ENCODE measurements at regions not wholly inside any gene's neighbourhood (a gene's known extent, or its start where the extent isn't known, plus 50 kb on each side); places are given as distances from the start of the nearest gene placed in this dataset.

DNA sequence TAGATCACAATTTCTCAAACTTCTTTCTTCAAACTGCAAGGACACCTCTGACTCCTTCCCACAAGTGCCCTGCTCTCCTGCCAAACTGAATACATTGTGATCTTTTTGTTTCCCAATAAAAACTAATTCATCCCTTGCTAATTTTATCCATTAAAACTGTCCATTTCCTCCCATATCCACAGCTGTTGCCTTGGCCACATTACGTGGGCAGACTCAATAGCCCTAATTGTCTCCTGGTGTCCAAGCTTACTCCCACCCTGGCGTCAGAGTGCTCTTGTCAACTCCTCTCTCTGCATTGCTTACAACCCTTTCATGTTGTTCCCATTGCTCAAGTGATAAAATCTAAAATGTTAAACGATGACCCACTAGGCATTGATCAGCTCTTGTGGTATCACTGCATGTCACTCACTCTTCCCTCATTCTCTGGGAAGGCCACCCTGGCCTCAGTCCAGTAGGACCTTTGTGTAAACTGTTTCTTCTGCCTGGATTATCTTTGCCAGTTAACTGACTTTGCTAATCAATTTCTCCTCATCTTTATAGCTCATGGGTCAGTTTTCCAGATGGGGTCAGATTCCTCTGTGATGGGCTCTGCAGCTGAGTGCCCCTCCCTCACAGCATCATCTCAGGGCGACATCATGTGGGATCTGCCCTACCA lies 525.0 kb downstream of the SLC4A3 start:
- no peak for DNase-seq
- Histone ChIP-seq H2BK120ac (ENCODE audit: low read depth, low read length) (no peak overlapping the region), H2AK5ac (ENCODE audit: low read length) (no peak overlapping the region), H3K4me3 (ENCODE audit: low read length) (no peak overlapping the region), H4K5ac (ENCODE audit: low read length) (no peak overlapping the region), H2BK5ac (ENCODE audit: low read length) (no peak overlapping the region), H3K79me1 (ENCODE audit: low read length) (no peaks in the 10 kb centered on the region), H3K23ac (ENCODE audit: low read length) (no peak overlapping the region), H3K27me3 (ENCODE audit: insufficient read depth, low read length, poor library complexity) (no peaks in the 10 kb centered on the region), H3K4ac (ENCODE audit: low read depth, low read length) (no peak overlapping the region), H3K4me2 (ENCODE audit: low read length) (no peak overlapping the region), H3K4me1 (ENCODE audit: control insufficient read depth, low read depth, low read length) (no peaks in the 10 kb centered on the region), H3K18ac (ENCODE audit: low read length) (no peak overlapping the region), H3K56ac (ENCODE audit: low read length) (no peak overlapping the region), H2BK15ac (replicated peaks; ENCODE audit: low read depth) (no peak overlapping the region), H3K79me2 (ENCODE audit: control insufficient read depth, insufficient read depth, low read length) (no peaks in the 10 kb centered on the region), H3K27ac (ENCODE audit: low read depth, low read length) (no peak overlapping the region), H3K36me3 (ENCODE audit: control insufficient read depth, insufficient read depth, low read length) (no peaks in the 10 kb centered on the region), H3K9ac (ENCODE audit: low read length) (no peak overlapping the region), H4K8ac (ENCODE audit: low read depth, low read length) (no peak overlapping the region)
- whole genome bisulfite sequencing (ENCODE audit: extremely low coverage, insufficient coverage, low lambda C conversion rate) = no CpG with 5 or more reads among the region's 4 CpGs

DNA sequence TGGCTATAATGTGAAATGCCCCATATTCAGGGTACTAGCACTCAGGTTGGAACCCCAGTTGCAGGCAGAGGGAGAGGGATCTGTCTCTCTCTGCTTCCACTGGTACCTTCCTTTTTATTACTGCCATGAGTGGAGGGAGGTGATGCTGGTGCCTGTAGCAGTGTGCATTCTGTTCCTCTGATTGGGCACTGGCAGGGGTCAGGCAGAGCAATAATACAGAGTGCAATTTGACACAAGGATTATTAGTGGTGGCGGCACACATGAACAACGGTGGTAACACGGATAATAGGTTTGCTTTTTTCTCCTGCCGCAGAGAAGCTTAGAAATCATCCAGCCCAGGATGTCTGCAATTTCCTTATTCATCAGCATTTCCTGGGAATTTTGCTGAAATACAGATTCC lies 525.7 kb downstream of the SLC4A3 start:
- H3K79me1 ChIP-seq (ENCODE audit: low read length) = no peaks in the 10 kb centered on the region
- no peaks in the 10 kb centered on the region for H3K4me1 ChIP-seq (ENCODE audit: control insufficient read depth, low read depth, low read length)
- no peak overlapping the region for H2AK5ac ChIP-seq (ENCODE audit: low read length)
- H3K27me3 ChIP-seq (ENCODE audit: insufficient read depth, low read length, poor library complexity) = no peaks in the 10 kb centered on the region
- H4K8ac ChIP-seq (ENCODE audit: low read depth, low read length) = no peak overlapping the region
- no peaks in the 10 kb centered on the region for H3K36me3 ChIP-seq (ENCODE audit: control insufficient read depth, insufficient read depth, low read length)
- H3K4me2 ChIP-seq (ENCODE audit: low read length) = no peak overlapping the region
- no peak overlapping the region for H3K4me3 ChIP-seq (ENCODE audit: low read length)
- no peak overlapping the region for H3K56ac ChIP-seq (ENCODE audit: low read length)
- H3K27ac ChIP-seq (ENCODE audit: low read depth, low read length) = no peak overlapping the region
- no peak overlapping the region for H2BK15ac ChIP-seq (replicated peaks; ENCODE audit: low read depth)
- no peak overlapping the region for H3K18ac ChIP-seq (ENCODE audit: low read length)
- H4K5ac ChIP-seq (ENCODE audit: low read length) = no peak overlapping the region
- no peak overlapping the region for H3K9ac ChIP-seq (ENCODE audit: low read length)
- no CpG with 5 or more reads among the region's 4 CpGs for WGBS (ENCODE audit: extremely low coverage, insufficient coverage, low lambda C conversion rate)
- no peak overlapping the region for H3K23ac ChIP-seq (ENCODE audit: low read length)
- H2BK120ac ChIP-seq (ENCODE audit: low read depth, low read length) = no peak overlapping the region
- H3K4ac ChIP-seq (ENCODE audit: low read depth, low read length) = no peak overlapping the region
- DNase-seq = no peak
- no peak overlapping the region for H2BK5ac ChIP-seq (ENCODE audit: low read length)
- H3K79me2 ChIP-seq (ENCODE audit: control insufficient read depth, insufficient read depth, low read length) = no peaks in the 10 kb centered on the region

GRCh38 chr2:220154304-220154703 lies 526.9 kb downstream of the SLC4A3 start:
- H4K8ac ChIP-seq (ENCODE audit: low read depth, low read length) = no peak overlapping the region
- no peaks in the 10 kb centered on the region for H3K79me1 ChIP-seq (ENCODE audit: low read length)
- no peak for DNase-seq
- H4K5ac ChIP-seq (ENCODE audit: low read length) = no peak overlapping the region
- H3K4me2 ChIP-seq (ENCODE audit: low read length) = no peak overlapping the region
- no CpG with 5 or more reads among the region's 1 CpG for WGBS (ENCODE audit: extremely low coverage, insufficient coverage, low lambda C conversion rate)
- no peak overlapping the region for H3K56ac ChIP-seq (ENCODE audit: low read length)
- no peak overlapping the region for H3K18ac ChIP-seq (ENCODE audit: low read length)
- no peak overlapping the region for H3K9ac ChIP-seq (ENCODE audit: low read length)
- no peak overlapping the region for H3K4me3 ChIP-seq (ENCODE audit: low read length)
- H3K79me2 ChIP-seq (ENCODE audit: control insufficient read depth, insufficient read depth, low read length) = no peaks in the 10 kb centered on the region
- H3K27ac ChIP-seq (ENCODE audit: low read depth, low read length) = no peak overlapping the region
- H3K4me1 ChIP-seq (ENCODE audit: control insufficient read depth, low read depth, low read length) = no peaks in the 10 kb centered on the region
- H3K27me3 ChIP-seq (ENCODE audit: insufficient read depth, low read length, poor library complexity) = no peaks in the 10 kb centered on the region
- H3K23ac ChIP-seq (ENCODE audit: low read length) = no peak overlapping the region
- H2AK5ac ChIP-seq (ENCODE audit: low read length) = no peak overlapping the region
- H3K4ac ChIP-seq (ENCODE audit: low read depth, low read length) = no peak overlapping the region
- H2BK15ac ChIP-seq (replicated peaks; ENCODE audit: low read depth) = no peak overlapping the region
- no peaks in the 10 kb centered on the region for H3K36me3 ChIP-seq (ENCODE audit: control insufficient read depth, insufficient read depth, low read length)
- H2BK120ac ChIP-seq (ENCODE audit: low read depth, low read length) = no peak overlapping the region
- no peak overlapping the region for H2BK5ac ChIP-seq (ENCODE audit: low read length)

- Histone ChIP-seq H3K27ac (ENCODE audit: low read depth, low read length) (no peak overlapping the region), H4K8ac (ENCODE audit: low read depth, low read length) (no peak overlapping the region), H3K18ac (ENCODE audit: low read length) (no peak overlapping the region), H3K79me2 (ENCODE audit: control insufficient read depth, insufficient read depth, low read length) (no peaks in the 10 kb centered on the region), H3K79me1 (ENCODE audit: low read length) (no peaks in the 10 kb centered on the region), H3K27me3 (ENCODE audit: insufficient read depth, low read length, poor library complexity) (no peaks in the 10 kb centered on the region), H3K9ac (ENCODE audit: low read length) (no peak overlapping the region), H2BK5ac (ENCODE audit: low read length) (no peak overlapping the region), H4K5ac (ENCODE audit: low read length) (no peak overlapping the region), H2BK15ac (replicated peaks; ENCODE audit: low read depth) (no peak overlapping the region), H3K4me3 (ENCODE audit: low read length) (no peak overlapping the region), H3K23ac (ENCODE audit: low read length) (no peak overlapping the region), H2AK5ac (ENCODE audit: low read length) (no peak overlapping the region), H3K56ac (ENCODE audit: low read length) (no peak overlapping the region), H3K4ac (ENCODE audit: low read depth, low read length) (no peak overlapping the region), H3K4me2 (ENCODE audit: low read length) (no peak overlapping the region), H3K4me1 (ENCODE audit: control insufficient read depth, low read depth, low read length) (no peaks in the 10 kb centered on the region), H3K36me3 (ENCODE audit: control insufficient read depth, insufficient read depth, low read length) (no peaks in the 10 kb centered on the region), H2BK120ac (ENCODE audit: low read depth, low read length) (no peak overlapping the region)
- no CpG with 5 or more reads among the region's 3 CpGs for WGBS (ENCODE audit: extremely low coverage, insufficient coverage, low lambda C conversion rate)
- peak; percentile 54 for DNase-seq
Observed at GRCh38 chr2:220157312-220157711, 529.9 kb downstream of the SLC4A3 start.

- Histone ChIP-seq H3K56ac (ENCODE audit: low read length) (no peak overlapping the region), H3K9ac (ENCODE audit: low read length) (no peak overlapping the region), H4K8ac (ENCODE audit: low read depth, low read length) (no peak overlapping the region), H4K5ac (ENCODE audit: low read length) (no peak overlapping the region), H3K18ac (ENCODE audit: low read length) (no peak overlapping the region), H3K27ac (ENCODE audit: low read depth, low read length) (no peak overlapping the region), H2BK120ac (ENCODE audit: low read depth, low read length) (no peak overlapping the region), H3K4ac (ENCODE audit: low read depth, low read length) (no peak overlapping the region), H3K23ac (ENCODE audit: low read length) (no peak overlapping the region), H3K79me1 (ENCODE audit: low read length) (no peaks in the 10 kb centered on the region), H2BK15ac (replicated peaks; ENCODE audit: low read depth) (no peak overlapping the region), H2BK5ac (ENCODE audit: low read length) (no peak overlapping the region), H2AK5ac (ENCODE audit: low read length) (no peak overlapping the region), H3K4me3 (ENCODE audit: low read length) (no peak overlapping the region), H3K4me2 (ENCODE audit: low read length) (no peak overlapping the region), H3K79me2 (ENCODE audit: control insufficient read depth, insufficient read depth, low read length) (no peaks in the 10 kb centered on the region), H3K4me1 (ENCODE audit: control insufficient read depth, low read depth, low read length) (no peaks in the 10 kb centered on the region), H3K27me3 (ENCODE audit: insufficient read depth, low read length, poor library complexity) (no peaks in the 10 kb centered on the region), H3K36me3 (ENCODE audit: control insufficient read depth, insufficient read depth, low read length) (no peaks in the 10 kb centered on the region)
- no CpG with 5 or more reads among the region's 2 CpGs for WGBS (ENCODE audit: extremely low coverage, insufficient coverage, low lambda C conversion rate)
- no peak for DNase-seq
Observed at GRCh38 chr2:220159738-220160137, 532.3 kb downstream of the SLC4A3 start.

DNA sequence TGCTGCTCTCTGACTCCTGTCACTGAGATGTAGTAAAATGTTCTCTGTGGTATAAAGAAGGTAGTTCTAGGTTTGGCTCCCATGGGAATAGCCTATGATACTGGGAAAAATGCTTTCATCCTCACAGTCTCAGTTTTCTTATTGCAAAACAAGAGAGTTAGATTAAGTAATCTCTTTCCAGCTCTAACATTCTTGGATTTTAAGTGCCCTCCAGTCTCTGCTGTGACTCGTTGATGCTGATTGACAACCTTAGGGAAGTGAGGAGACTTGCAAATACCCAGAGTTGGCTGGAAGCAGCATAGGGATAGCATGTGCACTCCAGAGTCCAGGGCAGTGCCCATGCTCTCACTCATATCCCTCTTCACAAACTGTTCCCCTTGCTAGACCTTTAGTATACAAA lies 534.9 kb downstream of the SLC4A3 start:
- no peak overlapping the region for H2BK5ac ChIP-seq (ENCODE audit: low read length)
- no peak overlapping the region for H2BK15ac ChIP-seq (replicated peaks; ENCODE audit: low read depth)
- no peak overlapping the region for H3K18ac ChIP-seq (ENCODE audit: low read length)
- H3K4me3 ChIP-seq (ENCODE audit: low read length) = no peak overlapping the region
- H3K36me3 ChIP-seq (ENCODE audit: control insufficient read depth, insufficient read depth, low read length) = no peaks in the 10 kb centered on the region
- no peak overlapping the region for H3K9ac ChIP-seq (ENCODE audit: low read length)
- H3K79me2 ChIP-seq (ENCODE audit: control insufficient read depth, insufficient read depth, low read length) = no peaks in the 10 kb centered on the region
- no peak overlapping the region for H3K23ac ChIP-seq (ENCODE audit: low read length)
- H3K4me1 ChIP-seq (ENCODE audit: control insufficient read depth, low read depth, low read length) = no peaks in the 10 kb centered on the region
- H3K4ac ChIP-seq (ENCODE audit: low read depth, low read length) = no peak overlapping the region
- DNase-seq = no peak
- no peak overlapping the region for H4K8ac ChIP-seq (ENCODE audit: low read depth, low read length)
- no CpG with 5 or more reads among the region's 1 CpG for WGBS (ENCODE audit: extremely low coverage, insufficient coverage, low lambda C conversion rate)
- no peak overlapping the region for H3K4me2 ChIP-seq (ENCODE audit: low read length)
- H3K56ac ChIP-seq (ENCODE audit: low read length) = no peak overlapping the region
- H3K27me3 ChIP-seq (ENCODE audit: insufficient read depth, low read length, poor library complexity) = no peaks in the 10 kb centered on the region
- no peak overlapping the region for H3K27ac ChIP-seq (ENCODE audit: low read depth, low read length)
- no peaks in the 10 kb centered on the region for H3K79me1 ChIP-seq (ENCODE audit: low read length)
- H2AK5ac ChIP-seq (ENCODE audit: low read length) = no peak overlapping the region
- no peak overlapping the region for H2BK120ac ChIP-seq (ENCODE audit: low read depth, low read length)
- H4K5ac ChIP-seq (ENCODE audit: low read length) = no peak overlapping the region

Measured in mesendoderm (in vitro differentiated cells).